CD14-positive monocyte (primary cell): ENCODE measurements at regions not wholly inside any gene's neighbourhood (a gene's known extent, or its start where the extent isn't known, plus 50 kb on each side); places are given as distances from the start of the nearest gene placed in this dataset.

Source experiments
- DNase-seq, 3 donors: peaks; one replicate each; pipeline ENCODE4 v3.0.0-alpha.2; 2011 to 2022
- H2AFZ ChIP-seq: 2 replicates; pipeline ENCODE4 v1.6.0; 2012; ENCODE audit warnings: mild to moderate bottlenecking, low read depth, low read length, inconsistent platforms; ENCODE audit not compliant: insufficient read depth, poor library complexity, severe bottlenecking
- H3K27ac ChIP-seq, 2 donors: 1 replicate in 1 of 2; 2 replicates in 1 of 2; pipeline ENCODE4 v1.5.1; 2012 to 2013; ENCODE audit warnings: low read length in 2 of 2, control low read depth in 1 of 2, inconsistent platforms in 1 of 2, low read depth in 1 of 2, mild to moderate bottlenecking in 1 of 2
- H3K27me3 ChIP-seq, 2 donors: one replicate each; pipeline versions ENCODE4 v1.6.0 to v1.6.1; 2011 to 2013; ENCODE audit warnings: low read length in 2 of 2; ENCODE audit not compliant: control insufficient read depth in 2 of 2, insufficient read depth in 2 of 2
- H3K36me3 ChIP-seq, 2 donors: replicated peaks in 1 of 2; 1 replicate in 1 of 2; 2 replicates in 1 of 2; pipeline versions ENCODE4 v1.5.1 to v1.6.1; 2012 to 2013; ENCODE audit warnings: low read length in 2 of 2, control low read depth in 1 of 2, inconsistent platforms in 1 of 2, mild to moderate bottlenecking in 1 of 2; ENCODE audit not compliant: insufficient read depth in 2 of 2, control insufficient read depth in 1 of 2
- H3K4me1 ChIP-seq, 2 donors: 1 replicate in 1 of 2; 2 replicates in 1 of 2; pipeline versions ENCODE4 v1.5.1 to v1.6.1; 2012 to 2013; ENCODE audit warnings: low read length in 2 of 2, control low read depth in 1 of 2, inconsistent platforms in 1 of 2, mild to moderate bottlenecking in 1 of 2, moderate library complexity in 1 of 2; ENCODE audit not compliant: insufficient read depth in 2 of 2, control insufficient read depth in 1 of 2
- H3K4me2 ChIP-seq: replicated peaks from 2 replicates; pipeline ENCODE3; 2012; ENCODE audit warnings: low read length, moderate library complexity, mild to moderate bottlenecking; ENCODE audit not compliant: poor library complexity, severe bottlenecking; ENCODE audit errors: extremely low read depth
- H3K4me3 ChIP-seq, 3 experiments: fragments of 200-600 bp in 1 of 3; sonication (generic) in 1 of 3; replicated peaks in 1 of 3; 1 replicate in 2 of 3; 2 replicates in 1 of 3; pipeline ENCODE4 v1.5.1; 2011 to 2013; ENCODE audit warnings: low read length in 3 of 3, mild to moderate bottlenecking in 3 of 3, control low read depth in 2 of 3, low read depth in 2 of 3, inconsistent platforms in 1 of 3, moderate library complexity in 1 of 3
- H3K79me2 ChIP-seq: 2 replicates; pipeline ENCODE4 v1.6.0; 2012; ENCODE audit warnings: mild to moderate bottlenecking, control low read depth, inconsistent platforms, low read length, moderate library complexity; ENCODE audit not compliant: insufficient read depth
- H3K9ac ChIP-seq: 2 replicates; pipeline ENCODE4 v1.6.0; 2017; ENCODE audit warnings: low read length, mild to moderate bottlenecking; ENCODE audit not compliant: insufficient read depth, poor library complexity, severe bottlenecking
- H3K9me3 ChIP-seq, 2 donors: replicated peaks in 1 of 2; 1 replicate in 1 of 2; 2 replicates in 1 of 2; pipeline versions ENCODE4 v1.5.1 to v1.6.1; 2012 to 2013; ENCODE audit warnings: low read length in 2 of 2, control low read depth in 1 of 2; ENCODE audit not compliant: control insufficient read depth in 1 of 2, insufficient read depth in 1 of 2
- H4K20me1 ChIP-seq: 2 replicates; pipeline ENCODE4 v1.6.0; 2012; ENCODE audit warnings: mild to moderate bottlenecking, low read length, control low read depth, moderate library complexity; ENCODE audit not compliant: insufficient read depth
- H3K27ac Mint-ChIP-seq, 7 donors: one replicate each; pipeline ENCODE4 v1.8.0; 2020; ENCODE audit warnings: mild to moderate bottlenecking in 7 of 7, mixed read lengths in 7 of 7, moderate library complexity in 6 of 7, inconsistent platforms in 2 of 7
- H3K27me3 Mint-ChIP-seq, 3 donors: one replicate each; pipeline ENCODE4 v1.8.0; 2021 to 2022; ENCODE audit warnings: low read depth in 3 of 3, mild to moderate bottlenecking in 3 of 3, mixed read lengths in 3 of 3, moderate library complexity in 3 of 3, inconsistent platforms in 1 of 3
- H3K36me3 Mint-ChIP-seq, 2 donors: one replicate each; pipeline ENCODE4 v1.8.0; 2020; ENCODE audit warnings: mixed read lengths in 2 of 2, inconsistent platforms in 1 of 2, mild to moderate bottlenecking in 1 of 2
- H3K4me1 Mint-ChIP-seq: one replicate; pipeline ENCODE4 v1.8.0; 2020; ENCODE audit warnings: mild to moderate bottlenecking, mixed read lengths
- H3K4me3 Mint-ChIP-seq, 2 donors: one replicate each; pipeline ENCODE4 v1.8.0; 2020; ENCODE audit warnings: mild to moderate bottlenecking in 2 of 2, mixed read lengths in 2 of 2, moderate library complexity in 1 of 2
- H3K9me3 Mint-ChIP-seq, 7 donors: one replicate each; pipeline ENCODE4 v1.8.0; 2020 to 2022; ENCODE audit warnings: mixed read lengths in 7 of 7, mild to moderate bottlenecking in 6 of 7, moderate library complexity in 6 of 7, inconsistent platforms in 2 of 7
- CTCF ChIP-seq: fragments of 200-600 bp; IDR thresholded peaks from one replicate; pipeline ENCODE4 v1.8.0; 2022; ENCODE audit warnings: antibody characterized with exemption, mild to moderate bottlenecking
- WGBS: methylation state at CpG from one replicate; pipeline ENCODE4 v1.1.5; 2013; ENCODE audit warnings: missing lambda C conversion rate; ENCODE audit not compliant: insufficient coverage; 5-methylcytosine and 5-hydroxymethylcytosine counted together
- intact Hi-C, 2 donors: fragments of 100-400 bp; cut with micrococcal nuclease; formaldehyde crosslinking; loops; one replicate each; pipeline versions ENCODE4 v1.15.0 to v1.15.1; 2023

GRCh38 chr5:126120939-126121338 lies 302.3 kb upstream of the GRAMD2B start:
- TF ChIP-seq CTCF: no peak
- intact Hi-C loops: no loop called here
- H3K27ac Mint-ChIP-seq: no peak overlapping the region
- Histone ChIP-seq H3K36me3 (no peaks in the 10 kb centered on the region), H3K9me3 (peaks cover 0 to 8% of the 10 kb centered on the region in 2 donors), H3K79me2 (no peaks in the 10 kb centered on the region), H4K20me1 (no peaks in the 10 kb centered on the region), H2AFZ (no peak overlapping the region), H3K4me2 (no peak overlapping the region), H3K9ac (no peak overlapping the region), H3K27ac (no peak overlapping the region), H3K4me3 (no peak overlapping the region), H3K27me3 (no peaks in the 10 kb centered on the region), H3K4me1 (no peaks in the 10 kb centered on the region)
- H3K27me3 Mint-ChIP-seq: no peaks in the 10 kb centered on the region
- peaks cover 0 to 11% (median 2%) of the 10 kb centered on the region in 7 donors for H3K9me3 Mint-ChIP-seq
- H3K4me3 Mint-ChIP-seq: no peak overlapping the region
- no peaks in the 10 kb centered on the region for H3K36me3 Mint-ChIP-seq
- no CpG with 5 or more reads among the region's 1 CpG for WGBS
- no peaks in the 10 kb centered on the region for H3K4me1 Mint-ChIP-seq
- DNase-seq: no peak

- Mint-ChIP-seq H3K4me3 (no peak overlapping the region), H3K4me1 (no peaks in the 10 kb centered on the region), H3K9me3 (peaks cover 0 to 11% (median 4%) of the 10 kb centered on the region in 7 donors), H3K36me3 (no peaks in the 10 kb centered on the region), H3K27me3 (no peaks in the 10 kb centered on the region), H3K27ac (no peak overlapping the region)
- 79% methylated on average over 4 of the region's 4 CpGs for WGBS
- DNase-seq: no peak
- intact Hi-C loops: no loop called here
- Histone ChIP-seq H2AFZ (no peak overlapping the region), H3K9ac (no peak overlapping the region), H3K4me1 (no peaks in the 10 kb centered on the region), H3K27ac (no peak overlapping the region), H3K4me3 (no peak overlapping the region), H3K9me3 (peaks cover 0 to 4% of the 10 kb centered on the region in 2 donors), H4K20me1 (no peaks in the 10 kb centered on the region), H3K4me2 (no peak overlapping the region), H3K79me2 (no peaks in the 10 kb centered on the region), H3K27me3 (no peaks in the 10 kb centered on the region), H3K36me3 (no peaks in the 10 kb centered on the region)
- TF ChIP-seq CTCF: no peak
Observed at GRCh38 chr5:126122942-126123341, 300.3 kb upstream of the GRAMD2B start.
